ENCODE measurements at regions not wholly inside any gene's neighbourhood (a gene's known extent, or its start where the extent isn't known, plus 50 kb on each side); places are given as distances from the start of the nearest gene placed in this dataset.

DNA sequence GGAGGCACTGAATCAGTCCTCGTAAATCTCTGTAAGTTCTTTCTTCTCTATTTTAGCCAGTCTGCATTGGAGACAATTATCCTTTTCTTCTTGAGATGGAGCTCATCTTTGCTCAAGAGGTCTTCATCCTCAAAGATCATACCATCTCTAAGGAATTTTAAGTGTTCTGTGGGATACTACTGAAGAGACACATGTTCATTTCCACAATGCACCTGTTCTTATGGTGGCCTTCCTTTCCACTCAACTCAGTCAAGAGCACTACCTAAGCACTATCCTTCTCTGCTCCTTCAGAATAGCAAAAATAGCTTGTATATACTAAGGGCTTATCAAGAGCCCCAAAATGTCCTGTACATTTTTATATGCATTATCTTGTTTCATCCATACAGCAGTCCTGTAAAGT, 214.0 kb downstream of the KLF5 start:
- H3K36me3 Mint-ChIP-seq (ENCODE audit: low read depth) = peaks cover 5% of the 10 kb centered on the region
- DNase-seq (no peak), ATAC-seq (no peak)
- no peak overlapping the region for H3K27ac Mint-ChIP-seq
- POLR2A ChIA-PET = no interaction called here
- peaks cover 6% of the 10 kb centered on the region for H3K4me1 Mint-ChIP-seq
- no peak overlapping the region for H3K4me3 Mint-ChIP-seq
- no peaks in the 10 kb centered on the region for H3K27me3 Mint-ChIP-seq
- CTCF ChIA-PET = no interaction called here
- intact Hi-C loops (cut with DNase I, micrococcal nuclease) = no loop called here
- H3K9me3 Mint-ChIP-seq (ENCODE audit: low read depth) = peaks cover 6% of the 10 kb centered on the region

DNA sequence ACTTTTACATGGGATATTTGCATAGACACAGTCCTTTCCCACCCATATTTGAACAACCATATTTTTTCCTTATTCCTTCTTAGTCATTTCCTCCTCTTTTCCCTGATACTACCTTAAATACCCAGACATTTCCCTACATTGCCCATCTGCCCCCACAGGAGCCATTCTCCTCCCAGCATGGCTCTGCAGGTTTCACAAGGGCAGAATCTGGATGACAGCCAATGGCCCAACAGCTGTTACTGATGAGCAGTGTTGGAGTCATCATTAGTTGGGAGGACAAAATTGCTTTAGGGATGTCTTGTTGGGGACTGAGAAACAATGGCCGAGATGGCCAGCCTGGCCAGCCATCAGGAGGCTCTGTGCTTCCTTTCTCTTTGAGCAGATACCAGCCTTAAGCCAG, 209.5 kb downstream of the KLF5 start:
- H3K4me1 Mint-ChIP-seq = no peaks in the 10 kb centered on the region
- no peak overlapping the region for H3K27ac Mint-ChIP-seq
- intact Hi-C loops (cut with DNase I, micrococcal nuclease) = no loop called here
- peaks cover 5% of the 10 kb centered on the region for H3K36me3 Mint-ChIP-seq (ENCODE audit: low read depth)
- H3K27me3 Mint-ChIP-seq = no peaks in the 10 kb centered on the region
- ATAC-seq (no peak), DNase-seq (no peak)
- no peak overlapping the region for H3K4me3 Mint-ChIP-seq
- peaks cover 6% of the 10 kb centered on the region for H3K9me3 Mint-ChIP-seq (ENCODE audit: low read depth)
- POLR2A ChIA-PET = no interaction called here
- CTCF ChIA-PET = interaction anchor here (0.7 kb wide), 1 partner anchor 1377 kb away, joined by 5 read pairs; no protein-coding TSS in a partner anchor

DNA sequence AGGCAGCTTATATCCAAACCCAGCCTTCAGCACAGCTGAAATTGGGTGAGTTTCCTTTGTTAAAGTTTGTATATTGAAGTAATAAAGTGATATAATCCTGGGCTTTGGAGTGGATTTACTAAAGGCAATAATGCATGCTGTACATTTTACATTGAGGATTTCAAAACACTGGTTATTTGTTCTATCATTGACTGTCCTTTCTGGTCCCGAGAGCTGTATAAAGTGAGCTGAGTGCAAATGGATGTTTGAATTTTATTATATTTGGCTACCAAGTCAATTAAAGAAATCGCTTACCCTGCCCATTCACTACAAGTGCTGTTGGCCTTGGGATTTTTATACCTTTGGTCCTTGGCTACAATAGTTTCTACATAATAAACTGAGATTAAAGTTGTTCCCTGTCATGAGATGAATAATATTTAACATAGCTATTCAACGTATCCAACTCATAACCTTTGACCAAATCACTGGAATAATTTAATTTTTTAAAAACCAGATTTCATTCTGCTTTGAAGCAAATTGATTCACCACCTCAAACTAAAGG, 207.9 kb downstream of the KLF5 start:
- no peaks in the 10 kb centered on the region for H3K27me3 Mint-ChIP-seq
- ChIA-PET CTCF (no interaction called here), POLR2A (no interaction called here)
- peaks cover 6% of the 10 kb centered on the region for H3K9me3 Mint-ChIP-seq (ENCODE audit: low read depth)
- ATAC-seq = no peak
- peaks cover 5% of the 10 kb centered on the region for H3K36me3 Mint-ChIP-seq (ENCODE audit: low read depth)
- no peak for DNase-seq
- no peaks in the 10 kb centered on the region for H3K4me1 Mint-ChIP-seq
- intact Hi-C loops (cut with DNase I, micrococcal nuclease) = no loop called here
- H3K27ac Mint-ChIP-seq = no peak overlapping the region
- no peak overlapping the region for H3K4me3 Mint-ChIP-seq

DNA sequence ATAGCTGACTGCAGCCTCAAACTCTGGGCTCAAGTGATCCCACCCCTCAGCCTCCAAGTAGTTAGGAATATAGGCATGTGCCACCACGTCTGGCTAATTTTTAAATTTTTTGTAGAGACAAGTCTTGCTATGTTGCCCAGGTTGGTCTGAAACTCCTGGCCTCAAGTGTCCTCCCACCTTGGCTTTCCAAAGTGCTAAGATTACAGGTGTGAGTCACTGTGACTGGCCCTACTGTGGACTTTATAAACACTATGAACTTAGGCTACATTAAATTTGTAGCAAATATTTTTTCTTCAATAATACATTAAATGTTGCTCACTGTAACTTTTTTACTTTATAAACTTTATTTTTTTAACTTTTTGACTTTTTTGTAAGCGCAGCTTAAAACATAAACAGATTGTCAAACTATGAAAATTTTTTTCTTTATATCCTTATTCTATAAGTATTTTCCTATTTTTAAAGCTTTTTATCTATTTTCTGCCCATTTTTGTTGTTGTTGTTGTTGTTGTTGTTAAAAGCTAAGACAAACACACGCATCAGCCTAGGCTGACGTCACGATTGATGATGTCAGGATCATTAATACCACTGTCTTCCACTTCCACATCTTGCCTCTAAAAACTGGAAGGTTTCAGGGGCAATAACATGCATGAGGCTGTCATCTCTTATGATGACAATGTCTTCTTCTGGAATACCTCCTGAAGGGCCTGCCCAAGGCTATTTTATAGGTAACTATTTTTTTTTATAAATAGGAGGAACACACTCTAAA, 204.2 kb downstream of the KLF5 start:
- POLR2A ChIA-PET = no interaction called here

DNA sequence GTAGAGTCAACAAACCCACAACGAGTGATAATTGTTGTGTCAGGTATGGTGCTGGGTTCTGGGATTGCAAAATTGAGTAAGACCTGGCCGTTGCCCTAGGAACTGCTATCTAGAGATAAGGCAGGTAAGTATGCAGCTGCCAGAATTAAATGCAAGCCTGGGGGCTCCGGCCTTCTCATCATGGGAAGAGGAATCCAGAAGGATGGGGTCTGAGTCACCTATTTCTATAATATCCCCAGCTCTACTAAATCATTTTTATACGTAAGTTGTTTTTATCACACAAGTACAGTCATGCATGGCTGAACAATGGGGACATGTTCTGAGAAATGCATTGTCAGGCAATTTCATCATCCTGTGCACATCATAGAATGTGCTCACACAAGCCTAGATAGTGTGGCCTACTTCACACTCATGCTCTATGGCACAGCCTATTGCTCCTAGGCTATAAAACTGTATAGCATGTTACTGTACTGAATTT, 203.0 kb downstream of the KLF5 start:
- CTCF ChIA-PET = no interaction called here
- ATAC-seq (peak; percentile 55), DNase-seq (no peak)
- POLR2A ChIA-PET = no interaction called here
- Mint-ChIP-seq H3K9me3 (ENCODE audit: low read depth) (no peaks in the 10 kb centered on the region), H3K27me3 (no peaks in the 10 kb centered on the region), H3K27ac (no peak overlapping the region), H3K4me3 (no peak overlapping the region), H3K36me3 (ENCODE audit: low read depth) (no peaks in the 10 kb centered on the region), H3K4me1 (no peaks in the 10 kb centered on the region)
- intact Hi-C loops (cut with DNase I, micrococcal nuclease) = no loop called here

More for the DNA sequence above, 204.2 kb downstream of the KLF5 start:
- no peaks in the 10 kb centered on the region for H3K36me3 Mint-ChIP-seq (ENCODE audit: low read depth)
- CTCF ChIA-PET = no interaction called here
- intact Hi-C loops (cut with DNase I, micrococcal nuclease) = no loop called here
- ATAC-seq (no peak), DNase-seq (no peak)
- H3K4me1 Mint-ChIP-seq = no peaks in the 10 kb centered on the region
- H3K4me3 Mint-ChIP-seq = no peak overlapping the region
- no peaks in the 10 kb centered on the region for H3K9me3 Mint-ChIP-seq (ENCODE audit: low read depth)
- H3K27ac Mint-ChIP-seq = no peak overlapping the region
- H3K27me3 Mint-ChIP-seq = no peaks in the 10 kb centered on the region

DNA sequence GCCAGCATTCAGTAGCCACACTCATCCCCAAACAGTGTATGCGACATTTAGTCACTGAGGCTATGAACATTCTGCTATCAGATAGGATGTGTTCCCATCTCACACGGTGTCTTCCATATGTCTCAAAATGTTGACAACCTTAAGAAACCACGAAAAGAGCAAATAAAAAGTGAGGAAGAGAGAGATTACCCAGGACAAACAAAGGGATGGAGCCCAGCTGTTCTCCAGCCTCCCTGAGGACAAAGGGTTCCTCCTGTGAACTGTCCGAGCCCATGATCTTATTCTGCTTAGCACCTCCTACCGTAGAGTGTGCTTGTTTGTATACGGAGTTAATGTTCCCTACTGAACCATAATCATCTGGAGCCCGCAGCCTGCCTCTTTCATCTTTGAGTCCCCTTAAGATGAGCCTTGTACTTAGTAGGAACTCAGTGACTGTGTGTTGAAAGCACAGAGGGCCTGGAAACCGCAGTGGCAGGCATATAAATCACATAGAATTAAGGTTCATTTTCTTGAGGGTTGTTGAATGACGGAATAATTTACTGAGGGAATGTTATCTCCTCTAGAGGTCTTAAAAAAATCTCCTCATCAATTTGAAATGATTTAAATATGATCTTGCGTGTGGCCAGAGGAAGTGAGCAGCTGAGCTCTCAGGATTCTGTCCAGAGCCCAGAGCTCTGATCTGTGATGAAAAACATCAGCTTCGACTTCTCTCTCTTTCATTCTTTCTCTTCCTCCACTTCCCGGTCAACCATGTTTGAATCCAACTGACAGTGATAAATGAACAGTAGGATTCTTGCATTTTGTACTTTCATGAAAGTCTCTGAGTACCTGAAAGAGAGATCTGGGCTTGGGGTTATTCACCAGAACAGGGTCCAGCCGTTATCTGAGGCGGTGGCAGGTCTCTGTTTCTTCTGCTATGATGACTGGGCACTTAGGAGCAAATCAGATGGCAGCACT, 200.5 kb downstream of the KLF5 start:
- ATAC-seq (no peak), DNase-seq (no peak)
- intact Hi-C loops (cut with DNase I, micrococcal nuclease) = no loop called here
- peaks cover 3% of the 10 kb centered on the region for H3K4me1 Mint-ChIP-seq
- POLR2A ChIA-PET = no interaction called here
- CTCF ChIA-PET = no interaction called here
- H3K27me3 Mint-ChIP-seq = no peaks in the 10 kb centered on the region
- no peaks in the 10 kb centered on the region for H3K36me3 Mint-ChIP-seq (ENCODE audit: low read depth)
- no peak overlapping the region for H3K4me3 Mint-ChIP-seq
- H3K9me3 Mint-ChIP-seq (ENCODE audit: low read depth) = no peaks in the 10 kb centered on the region
- no peak overlapping the region for H3K27ac Mint-ChIP-seq

DNA sequence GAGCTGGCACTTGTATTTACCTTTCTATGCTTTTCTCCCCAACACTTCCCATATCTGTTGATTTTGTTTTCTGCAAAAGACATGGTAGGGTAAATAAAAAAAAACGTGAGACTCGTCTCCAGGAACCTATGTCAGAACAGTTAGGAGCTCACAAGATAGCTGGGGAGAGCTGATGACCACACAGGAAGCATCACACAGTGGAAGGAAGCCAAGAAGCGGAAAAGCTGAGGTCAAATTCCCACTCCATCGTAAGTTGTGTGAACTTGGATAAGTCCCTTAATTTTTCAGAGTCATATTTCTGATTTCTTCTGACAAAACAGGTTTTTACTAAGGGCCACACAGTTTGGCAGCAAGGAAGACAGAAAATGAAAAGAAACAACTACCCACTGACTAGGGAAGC, 199.6 kb downstream of the KLF5 start:
- Mint-ChIP-seq H3K36me3 (ENCODE audit: low read depth) (no peaks in the 10 kb centered on the region), H3K9me3 (ENCODE audit: low read depth) (no peaks in the 10 kb centered on the region), H3K4me1 (peaks cover 3% of the 10 kb centered on the region), H3K27me3 (no peaks in the 10 kb centered on the region), H3K27ac (no peak overlapping the region), H3K4me3 (no peak overlapping the region)
- intact Hi-C loops (cut with DNase I, micrococcal nuclease) = no loop called here
- no peak for ATAC-seq
- ChIA-PET POLR2A (no interaction called here), CTCF (no interaction called here)
- no peak for DNase-seq

DNA sequence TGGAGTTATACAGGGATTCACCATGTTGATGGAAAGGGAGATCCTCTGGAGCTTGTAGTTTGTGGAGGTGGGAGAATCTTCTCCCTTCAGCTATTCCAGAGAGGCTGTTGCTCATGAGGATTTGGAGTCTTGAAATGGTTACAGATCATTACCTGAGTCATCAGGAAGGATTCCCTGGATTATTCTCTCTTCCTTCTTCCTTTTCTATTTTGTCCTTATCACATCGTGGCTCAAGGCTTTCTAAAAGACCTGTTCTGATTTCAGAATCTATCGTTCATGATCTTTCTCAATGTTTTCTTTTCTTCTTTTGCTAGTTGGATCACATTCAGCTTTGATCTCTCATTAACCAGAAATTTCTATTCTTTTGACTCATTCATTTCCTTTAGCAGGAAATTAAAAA, 196.0 kb downstream of the KLF5 start:
- Mint-ChIP-seq H3K4me3 (no peak overlapping the region), H3K27ac (no peak overlapping the region), H3K27me3 (no peaks in the 10 kb centered on the region), H3K4me1 (peaks cover 3% of the 10 kb centered on the region), H3K36me3 (ENCODE audit: low read depth) (no peaks in the 10 kb centered on the region), H3K9me3 (ENCODE audit: low read depth) (no peaks in the 10 kb centered on the region)
- DNase-seq (no peak), ATAC-seq (no peak)
- intact Hi-C loops (cut with DNase I, micrococcal nuclease) = no loop called here
- ChIA-PET CTCF (no interaction called here), POLR2A (no interaction called here)

DNA sequence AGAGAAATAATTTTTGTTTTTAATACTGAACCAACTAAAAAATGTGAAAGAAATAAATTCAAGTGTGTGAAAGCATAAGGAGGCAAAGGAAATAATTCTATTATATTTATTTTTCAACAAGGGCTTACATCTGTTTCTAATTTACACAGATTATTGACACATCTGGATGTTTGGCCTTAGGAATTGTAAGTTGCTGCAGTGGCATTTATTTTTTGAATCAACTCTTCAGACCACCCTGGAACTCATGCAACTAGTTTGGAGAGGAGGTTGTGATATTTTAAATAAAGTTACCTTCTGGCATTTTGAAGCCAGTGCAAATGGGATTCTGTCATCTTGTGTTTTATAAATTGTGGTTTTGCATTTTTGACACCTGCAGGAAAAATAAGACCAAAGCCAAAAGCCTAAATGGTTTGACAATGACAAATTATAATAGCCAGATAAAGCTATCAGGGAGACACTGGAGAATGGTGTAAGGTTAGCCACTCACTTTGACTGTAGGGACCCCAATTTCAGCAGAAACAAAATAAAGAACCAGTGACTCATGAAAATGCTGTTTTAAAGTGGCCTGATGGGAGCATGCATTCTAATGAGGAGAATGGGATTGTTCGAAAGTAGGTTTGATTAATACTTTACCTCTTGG, 192.9 kb downstream of the KLF5 start:
- Mint-ChIP-seq H3K27me3 (no peaks in the 10 kb centered on the region), H3K4me1 (peaks cover 3% of the 10 kb centered on the region), H3K9me3 (ENCODE audit: low read depth) (no peaks in the 10 kb centered on the region), H3K27ac (no peak overlapping the region), H3K36me3 (ENCODE audit: low read depth) (no peaks in the 10 kb centered on the region), H3K4me3 (no peak overlapping the region)
- ChIA-PET CTCF (no interaction called here), POLR2A (no interaction called here)
- ATAC-seq (no peak), DNase-seq (no peak)
- intact Hi-C loops (cut with DNase I, micrococcal nuclease) = no loop called here

DNA sequence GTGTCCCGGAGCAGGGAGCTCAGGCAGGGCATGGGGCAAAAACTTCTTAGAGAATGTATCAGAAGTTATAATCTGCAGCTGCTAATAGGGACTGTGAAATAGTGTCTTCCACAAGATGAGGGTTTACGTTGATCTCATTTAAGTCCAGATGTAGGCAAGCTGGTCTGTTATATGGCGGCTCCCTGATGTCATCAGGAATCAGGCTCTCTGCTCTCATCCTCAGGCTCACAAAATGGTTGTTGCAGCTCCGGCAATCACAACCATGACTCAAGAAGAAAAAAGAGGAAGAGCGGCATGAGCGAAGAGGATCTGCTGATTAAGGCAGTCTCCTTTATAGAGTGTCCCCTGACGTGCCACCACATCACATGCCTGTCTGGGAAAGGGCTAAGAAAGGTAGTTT, 191.3 kb downstream of the KLF5 start:
- intact Hi-C loops (cut with DNase I, micrococcal nuclease) = no loop called here
- DNase-seq = no peak
- Mint-ChIP-seq H3K4me1 (peaks cover 3% of the 10 kb centered on the region), H3K4me3 (no peak overlapping the region), H3K27ac (no peak overlapping the region), H3K36me3 (ENCODE audit: low read depth) (no peaks in the 10 kb centered on the region), H3K9me3 (ENCODE audit: low read depth) (no peaks in the 10 kb centered on the region), H3K27me3 (no peaks in the 10 kb centered on the region)
- ChIA-PET CTCF (no interaction called here), POLR2A (no interaction called here)
- no peak for ATAC-seq

DNA sequence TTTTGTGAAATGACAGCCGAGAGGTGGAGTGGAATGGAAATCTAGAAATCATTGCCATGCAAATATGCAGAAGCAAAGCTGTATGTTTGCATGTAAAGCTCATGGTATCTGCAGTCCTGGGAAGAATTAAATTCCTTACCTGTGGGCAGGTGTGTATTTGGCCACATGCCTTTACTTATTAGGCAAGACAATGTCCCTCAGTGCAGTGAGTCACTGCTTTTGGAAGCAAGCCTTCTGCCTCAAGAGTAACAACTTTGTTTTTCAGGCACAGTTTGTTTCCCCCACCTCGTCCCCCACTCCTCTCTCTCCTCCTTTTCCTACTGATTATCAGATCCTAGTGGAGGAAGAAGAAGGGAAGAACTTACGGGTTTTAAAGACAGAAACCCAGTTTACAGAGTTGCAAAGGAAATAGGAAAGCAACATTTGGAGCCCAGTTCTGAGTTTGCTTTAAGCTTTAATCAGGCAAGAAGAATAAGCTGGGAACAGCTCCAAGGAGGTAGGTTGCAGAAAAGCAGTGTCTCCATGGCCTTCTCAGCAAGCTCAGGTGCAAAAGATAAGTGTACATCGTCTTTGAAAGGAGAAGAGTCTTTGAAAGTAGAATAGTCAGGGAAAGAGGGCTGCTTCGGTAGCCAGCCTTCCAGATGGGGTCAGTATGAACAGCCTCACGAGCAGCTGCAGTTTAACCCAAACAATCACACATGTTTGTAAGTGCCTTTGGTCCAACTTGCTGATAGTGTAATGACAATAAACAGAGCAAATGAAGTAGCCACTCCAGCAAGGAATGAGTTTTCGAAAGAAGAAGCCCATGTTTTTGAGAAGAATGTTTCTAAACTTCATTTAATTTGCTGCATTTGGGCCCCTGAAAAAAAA, 190.1 kb downstream of the KLF5 start:
- Mint-ChIP-seq H3K9me3 (ENCODE audit: low read depth) (no peaks in the 10 kb centered on the region), H3K27ac (no peak overlapping the region), H3K4me1 (no peaks in the 10 kb centered on the region), H3K27me3 (no peaks in the 10 kb centered on the region), H3K4me3 (no peak overlapping the region), H3K36me3 (ENCODE audit: low read depth) (no peaks in the 10 kb centered on the region)
- POLR2A ChIA-PET = no interaction called here
- ATAC-seq = no peak
- DNase-seq = no peak
- CTCF ChIA-PET = interaction anchor here (0.9 kb wide), 1 partner anchor 202 kb away, joined by 3 read pairs; no protein-coding TSS in a partner anchor
- intact Hi-C loops (cut with DNase I, micrococcal nuclease) = no loop called here
